ENCODE measurements at regions not wholly inside any gene's neighbourhood (a gene's known extent, or its start where the extent isn't known, plus 50 kb on each side); places are given as distances from the start of the nearest gene placed in this dataset.

GRCh38 chr19:27647423-27647822, 1565.5 kb downstream of the UQCRFS1 start:
- no peak for TF ChIP-seq CTCF (IDR thresholded peaks at IDR 0.05; ENCODE audit: poor library complexity, severe bottlenecking)
- Histone ChIP-seq H3K4me1 (ENCODE audit: insufficient read depth, poor library complexity, severe bottlenecking) (no peaks in the 10 kb centered on the region), H3K9me3 (ENCODE audit: severe bottlenecking) (no peaks in the 10 kb centered on the region), H3K36me3 (ENCODE audit: low read depth) (no peaks in the 10 kb centered on the region), H3K27ac (ENCODE audit: poor library complexity, severe bottlenecking) (no peak overlapping the region), H3K27me3 (ENCODE audit: insufficient read depth, poor library complexity, severe bottlenecking) (no peaks in the 10 kb centered on the region), H3K4me3 (ENCODE audit: severe bottlenecking) (no peak overlapping the region)
- DNase-seq (ENCODE audit: low spot score), result no peak
- ATAC-seq (ENCODE audit: low read depth), result no peak

GRCh38 chr19:27635401-27635800, 1577.5 kb downstream of the UQCRFS1 start:
- TF ChIP-seq CTCF (IDR thresholded peaks at IDR 0.05; ENCODE audit: poor library complexity, severe bottlenecking), result no peak
- ATAC-seq (ENCODE audit: low read depth) (no peak), DNase-seq (ENCODE audit: low spot score) (no peak)
- Histone ChIP-seq H3K4me3 (ENCODE audit: severe bottlenecking) (no peak overlapping the region), H3K4me1 (ENCODE audit: insufficient read depth, poor library complexity, severe bottlenecking) (no peaks in the 10 kb centered on the region), H3K27me3 (ENCODE audit: insufficient read depth, poor library complexity, severe bottlenecking) (no peaks in the 10 kb centered on the region), H3K27ac (ENCODE audit: poor library complexity, severe bottlenecking) (no peak overlapping the region), H3K9me3 (ENCODE audit: severe bottlenecking) (no peaks in the 10 kb centered on the region), H3K36me3 (ENCODE audit: low read depth) (no peaks in the 10 kb centered on the region)

GRCh38 chr19:27618006-27618405, 1594.9 kb downstream of the UQCRFS1 start:
- Histone ChIP-seq H3K4me3 (ENCODE audit: severe bottlenecking) (no peak overlapping the region), H3K27me3 (ENCODE audit: insufficient read depth, poor library complexity, severe bottlenecking) (no peaks in the 10 kb centered on the region), H3K9me3 (ENCODE audit: severe bottlenecking) (peaks cover 11% of the 10 kb centered on the region), H3K4me1 (ENCODE audit: insufficient read depth, poor library complexity, severe bottlenecking) (no peaks in the 10 kb centered on the region), H3K36me3 (ENCODE audit: low read depth) (no peaks in the 10 kb centered on the region), H3K27ac (ENCODE audit: poor library complexity, severe bottlenecking) (no peak overlapping the region)
- DNase-seq (ENCODE audit: low spot score) (no peak), ATAC-seq (ENCODE audit: low read depth) (no peak)
- no peak for TF ChIP-seq CTCF (IDR thresholded peaks at IDR 0.05; ENCODE audit: poor library complexity, severe bottlenecking)

GRCh38 chr19:27580906-27581305, 1632.0 kb downstream of the UQCRFS1 start:
- Histone ChIP-seq H3K36me3 (ENCODE audit: low read depth) (no peaks in the 10 kb centered on the region), H3K27me3 (ENCODE audit: insufficient read depth, poor library complexity, severe bottlenecking) (no peaks in the 10 kb centered on the region), H3K27ac (ENCODE audit: poor library complexity, severe bottlenecking) (no peak overlapping the region), H3K4me3 (ENCODE audit: severe bottlenecking) (no peak overlapping the region), H3K9me3 (ENCODE audit: severe bottlenecking) (peaks cover 5% of the 10 kb centered on the region), H3K4me1 (ENCODE audit: insufficient read depth, poor library complexity, severe bottlenecking) (no peaks in the 10 kb centered on the region)
- no peak for TF ChIP-seq CTCF (IDR thresholded peaks at IDR 0.05; ENCODE audit: poor library complexity, severe bottlenecking)
- no peak for DNase-seq (ENCODE audit: low spot score)
- no peak for ATAC-seq (ENCODE audit: low read depth)
